ENCODE measurements at regions not wholly inside any gene's neighbourhood (a gene's known extent, or its start where the extent isn't known, plus 50 kb on each side); places are given as distances from the start of the nearest gene placed in this dataset.

DNA sequence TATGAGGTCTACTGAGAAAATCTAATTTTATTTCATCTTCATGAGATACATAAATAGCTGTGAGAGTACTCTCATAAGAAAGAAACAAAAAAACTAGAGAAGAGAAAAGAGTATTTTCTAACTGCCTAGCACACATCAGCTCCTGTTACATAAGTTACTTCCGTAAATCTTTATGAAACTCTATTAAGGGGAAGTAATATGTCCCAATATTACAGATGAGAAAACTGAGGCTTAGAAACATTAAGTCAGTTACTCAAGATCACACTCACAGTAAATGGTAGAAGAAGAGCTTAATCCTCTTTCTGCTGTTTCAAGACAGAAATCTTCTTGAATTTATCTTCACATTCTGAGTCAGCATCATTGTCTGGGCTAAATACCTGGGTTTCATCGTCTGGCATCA, 164.1 kb downstream of the DTHD1 start:
- Histone ChIP-seq H3K9ac (replicated peaks; ENCODE audit: extremely low read depth, insufficient read depth, low read length) (no peak overlapping the region), H3K4me3 (replicated peaks in 1 of 3; ENCODE audit: insufficient read depth in 1 of 3, low read depth in 1 of 3, low read length in 3 of 3) (no peak overlapping the region), H3K36me3 (ENCODE audit: control insufficient read depth in 2 of 2, extremely low read depth in 1 of 2, insufficient read depth in 2 of 2, low read length in 2 of 2) (no peaks in the 10 kb centered on the region), H3K27ac (ENCODE audit: insufficient read depth, low read depth, low read length) (no peak overlapping the region), H4K20me1 (replicated peaks; ENCODE audit: control insufficient read depth, extremely low read depth, insufficient read depth, low read length) (no peaks in the 10 kb centered on the region), H3K9me3 (replicated peaks; ENCODE audit: control insufficient read depth, insufficient read depth, low read length) (peaks cover 2% of the 10 kb centered on the region), H3K9me1 (replicated peaks; ENCODE audit: control insufficient read depth, extremely low read depth, insufficient read depth, low read length) (no peaks in the 10 kb centered on the region), H3K27me3 (ENCODE audit: control insufficient read depth in 2 of 2, insufficient read depth in 2 of 2, low read length in 2 of 2) (no peaks in the 10 kb centered on the region), H3K79me2 (ENCODE audit: control insufficient read depth, insufficient read depth, low read length) (no peaks in the 10 kb centered on the region), H3K4me2 (ENCODE audit: insufficient read depth, low read length) (no peak overlapping the region), H3K4me1 (ENCODE audit: control insufficient read depth, extremely low read depth, insufficient read depth, low read length) (no peaks in the 10 kb centered on the region), H2AFZ (ENCODE audit: low read depth, low read length) (no peak overlapping the region)
- dilution Hi-C loops (cut with MboI; ENCODE audit: extremely low pct_ligation_motif_present, low sequenced_read_pairs): no loop called here
- intact Hi-C loops (cut with micrococcal nuclease): no loop called here
- CTCF ChIA-PET: no interaction called here
- DNase-seq (ENCODE audit: low read depth, low spot score): no peak
- TF ChIP-seq MAX (IDR thresholded peaks at IDR 0.05; ENCODE audit: insufficient read depth, insufficient read length) (no peak), MYC (IDR thresholded peaks at IDR 0.05; ENCODE audit: low read depth, low read length) (no peak), GATA2 (IDR thresholded peaks at IDR 0.05; ENCODE audit: insufficient read depth, insufficient read length, low read depth, low read length) (no peak), EZH2 (IDR thresholded peaks at IDR 0.05; ENCODE audit: borderline replicate concordance, low read depth, low read length, severe bottlenecking) (no peak), POLR2A (IDR thresholded peaks at IDR 0.05; ENCODE audit: low read depth, low read length) (no peak), CTCF (IDR thresholded peaks at IDR 0.05; ENCODE audit: extremely low read depth in 1 of 2, insufficient read depth in 1 of 2, low read depth in 1 of 2, low read length in 2 of 2) (no peak)
- BruUV-seq (replicated peaks): no TSS peak
- POLR2A ChIA-PET: no interaction called here
- FAIRE-seq: no peak

DNA sequence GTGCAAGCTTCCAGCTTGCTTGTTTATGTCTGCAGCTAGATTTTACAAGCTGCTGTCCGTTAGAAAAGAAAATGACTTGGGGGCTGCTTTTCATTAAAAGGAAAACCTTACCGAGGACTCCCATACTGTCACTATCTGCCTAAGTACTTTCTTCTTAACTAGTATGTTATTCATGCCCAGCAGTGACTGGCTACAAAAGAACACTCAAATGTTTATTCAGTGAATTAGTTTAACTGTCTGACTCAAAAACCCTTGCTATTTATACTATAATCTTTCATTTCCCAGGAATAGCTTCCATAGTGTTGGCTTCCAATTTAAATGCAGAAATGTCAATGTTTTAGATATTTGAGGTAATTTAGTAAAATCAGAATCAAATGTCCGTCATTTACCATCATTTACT, 164.9 kb downstream of the DTHD1 start:
- H3K9ac ChIP-seq (replicated peaks; ENCODE audit: extremely low read depth, insufficient read depth, low read length): no peak overlapping the region
- no peaks in the 10 kb centered on the region for H3K79me2 ChIP-seq (ENCODE audit: control insufficient read depth, insufficient read depth, low read length)
- H3K9me3 ChIP-seq (replicated peaks; ENCODE audit: control insufficient read depth, insufficient read depth, low read length): peaks cover 2% of the 10 kb centered on the region
- H2AFZ ChIP-seq (ENCODE audit: low read depth, low read length): no peak overlapping the region
- H3K27me3 ChIP-seq (ENCODE audit: control insufficient read depth in 2 of 2, insufficient read depth in 2 of 2, low read length in 2 of 2): no peaks in the 10 kb centered on the region
- ChIA-PET CTCF (no interaction called here), POLR2A (no interaction called here)
- no peaks in the 10 kb centered on the region for H3K36me3 ChIP-seq (ENCODE audit: control insufficient read depth in 2 of 2, extremely low read depth in 1 of 2, insufficient read depth in 2 of 2, low read length in 2 of 2)
- no peak for DNase-seq (ENCODE audit: low read depth, low spot score)
- BruUV-seq (replicated peaks): no TSS peak
- intact Hi-C loops (cut with micrococcal nuclease): no loop called here
- no peaks in the 10 kb centered on the region for H4K20me1 ChIP-seq (replicated peaks; ENCODE audit: control insufficient read depth, extremely low read depth, insufficient read depth, low read length)
- dilution Hi-C loops (cut with MboI; ENCODE audit: extremely low pct_ligation_motif_present, low sequenced_read_pairs): no loop called here
- H3K4me3 ChIP-seq (replicated peaks in 1 of 3; ENCODE audit: insufficient read depth in 1 of 3, low read depth in 1 of 3, low read length in 3 of 3): no peak overlapping the region
- H3K9me1 ChIP-seq (replicated peaks; ENCODE audit: control insufficient read depth, extremely low read depth, insufficient read depth, low read length): no peaks in the 10 kb centered on the region
- no peak overlapping the region for H3K4me2 ChIP-seq (ENCODE audit: insufficient read depth, low read length)
- H3K27ac ChIP-seq (ENCODE audit: insufficient read depth, low read depth, low read length): no peak overlapping the region
- no peaks in the 10 kb centered on the region for H3K4me1 ChIP-seq (ENCODE audit: control insufficient read depth, extremely low read depth, insufficient read depth, low read length)
- TF ChIP-seq POLR2A (IDR thresholded peaks at IDR 0.05; ENCODE audit: low read depth, low read length) (no peak), MYC (IDR thresholded peaks at IDR 0.05; ENCODE audit: low read depth, low read length) (no peak), MAX (IDR thresholded peaks at IDR 0.05; ENCODE audit: insufficient read depth, insufficient read length) (no peak), GATA2 (IDR thresholded peaks at IDR 0.05; ENCODE audit: insufficient read depth, insufficient read length, low read depth, low read length) (no peak), CTCF (IDR thresholded peaks at IDR 0.05; ENCODE audit: extremely low read depth in 1 of 2, insufficient read depth in 1 of 2, low read depth in 1 of 2, low read length in 2 of 2) (no peak), FOS (IDR thresholded peaks at IDR 0.05; ENCODE audit: borderline replicate concordance, insufficient read depth, low read length) (no peak), JUN (IDR thresholded peaks at IDR 0.05; ENCODE audit: borderline replicate concordance, insufficient read depth, insufficient read length, low read depth) (no peak), EZH2 (IDR thresholded peaks at IDR 0.05; ENCODE audit: borderline replicate concordance, low read depth, low read length, severe bottlenecking) (no peak), POLR2AphosphoS5 (IDR thresholded peaks at IDR 0.05; ENCODE audit: insufficient read depth, low read depth, low read length) (no peak)
- FAIRE-seq: no peak
